ELF-1 (cell line): ENCODE measurements at regions not wholly inside any gene's neighbourhood (a gene's known extent, or its start where the extent isn't known, plus 50 kb on each side); places are given as distances from the start of the nearest gene placed in this dataset.

Experiments used
- DNase-seq: peaks from one replicate; pipeline ENCODE4 v3.0.0-alpha.2; 2016; ENCODE audit warnings: low read depth, low spot score

DNA sequence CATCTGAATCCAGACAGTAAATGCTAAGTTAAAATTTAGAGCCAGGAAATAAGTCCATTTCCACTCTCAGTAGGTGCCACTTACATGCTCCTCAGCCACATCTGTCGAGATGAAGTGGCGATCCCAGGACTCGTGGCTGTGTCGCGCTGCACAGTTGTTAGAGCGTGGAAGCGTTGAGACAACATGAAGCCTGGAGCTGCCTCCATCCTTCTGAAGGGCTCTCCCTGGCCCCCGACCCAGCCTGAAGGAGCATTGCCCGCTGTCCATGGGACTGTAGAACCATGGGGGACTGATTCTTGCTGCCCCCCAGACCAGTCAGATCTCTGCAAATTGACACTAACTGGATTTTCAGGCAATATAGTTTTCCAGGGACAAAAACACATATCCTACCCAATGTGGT is 58.9 kb downstream of the IRX1 start:
- DNase-seq, result no peak

DNA sequence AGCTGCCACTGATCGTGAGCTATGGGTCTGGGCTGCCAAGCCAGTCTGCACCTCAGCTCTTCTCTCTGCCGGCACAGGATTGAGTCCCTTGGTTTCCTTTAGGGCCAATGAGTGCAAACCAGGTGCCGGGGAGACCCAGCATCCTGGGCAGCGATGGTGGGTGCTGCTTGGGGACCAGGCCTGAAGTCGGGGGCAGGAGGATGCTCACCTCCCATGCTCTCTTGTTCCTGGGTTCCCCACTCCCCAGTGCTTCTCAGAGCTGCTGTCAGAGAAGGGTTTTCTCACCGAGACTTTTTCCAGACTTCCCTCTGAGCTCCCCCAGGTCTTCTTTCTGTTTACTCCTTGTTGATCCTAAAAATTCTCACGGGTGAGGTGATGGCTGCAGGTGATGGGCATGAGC is 61.2 kb downstream of the IRX1 start:
- DNase-seq, result no peak

GRCh38 chr5:3657364-3658022 is 61.9 kb downstream of the IRX1 start:
- DNase-seq, result no peak

GRCh38 chr5:3658929-3659328 is 63.3 kb downstream of the IRX1 start:
- no peak for DNase-seq

DNA sequence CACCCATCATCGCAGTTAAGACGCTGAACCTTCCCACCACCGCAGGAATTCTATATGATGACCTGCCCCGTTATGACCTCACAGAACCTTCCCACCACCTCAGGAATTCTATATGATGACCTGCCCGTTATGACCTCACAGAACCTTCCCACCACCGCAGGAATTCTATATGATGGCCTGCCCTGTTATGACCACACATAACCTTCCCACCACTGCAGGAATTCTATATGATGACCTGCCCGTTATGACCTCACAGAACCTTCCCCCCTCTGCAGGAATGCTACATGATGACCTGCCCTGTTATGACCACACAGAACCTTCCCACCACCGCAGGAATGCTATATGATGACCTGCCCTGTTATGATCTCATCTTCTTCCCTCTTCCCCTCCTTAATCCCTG is 64.3 kb downstream of the IRX1 start:
- DNase-seq, result no peak

GRCh38 chr5:3660630-3661029 is 65.0 kb downstream of the IRX1 start:
- DNase-seq, result no peak

GRCh38 chr5:3661755-3662296 is 66.2 kb downstream of the IRX1 start:
- DNase-seq, result no peak

GRCh38 chr5:3662344-3662743 is 66.7 kb downstream of the IRX1 start:
- DNase-seq, result no peak

DNA sequence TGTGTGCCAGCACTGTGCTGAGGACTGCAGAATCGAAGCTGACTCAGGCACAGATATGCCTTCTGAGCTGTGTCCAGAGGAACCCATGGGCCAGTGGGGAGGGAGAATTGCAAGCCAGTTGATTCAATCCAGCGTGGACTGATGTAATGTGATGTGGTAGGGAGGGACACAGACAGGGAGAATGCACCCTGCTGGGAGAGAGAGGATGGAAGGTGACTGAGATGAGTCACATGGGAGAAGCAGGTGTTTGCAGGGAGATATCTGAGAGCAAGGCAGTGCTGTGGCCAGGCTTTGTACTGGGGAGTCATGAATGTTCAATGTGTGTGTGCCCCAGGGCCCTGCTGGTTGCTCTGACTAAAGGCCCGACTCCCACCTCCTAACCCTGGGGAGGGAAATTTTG is 75.7 kb downstream of the IRX1 start:
- no peak for DNase-seq

GRCh38 chr5:3678801-3679200 is 83.2 kb downstream of the IRX1 start:
- no peak for DNase-seq

DNA sequence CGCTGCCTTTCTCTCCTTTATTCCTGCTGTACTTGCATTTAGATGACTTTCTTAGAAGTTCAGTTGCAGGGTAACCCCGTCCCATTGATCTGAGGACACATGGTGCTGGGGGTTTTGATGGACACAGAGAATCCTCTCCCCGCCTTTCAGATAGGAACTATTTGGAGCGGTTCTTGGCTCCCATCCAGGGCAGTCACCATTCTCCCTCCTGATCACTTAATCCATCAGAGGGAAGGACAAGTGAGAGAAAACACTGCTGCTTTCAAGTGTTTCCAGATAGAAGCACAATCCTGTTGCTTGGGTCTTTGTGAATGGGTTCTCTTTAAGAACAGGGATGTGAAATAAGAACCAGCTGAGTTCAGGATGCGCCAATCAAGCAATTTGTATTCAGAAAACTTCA is 85.2 kb downstream of the IRX1 start:
- no peak for DNase-seq

- no peak for DNase-seq
Measured at GRCh38 chr5:3684118-3684517, 88.5 kb downstream of the IRX1 start.

DNA sequence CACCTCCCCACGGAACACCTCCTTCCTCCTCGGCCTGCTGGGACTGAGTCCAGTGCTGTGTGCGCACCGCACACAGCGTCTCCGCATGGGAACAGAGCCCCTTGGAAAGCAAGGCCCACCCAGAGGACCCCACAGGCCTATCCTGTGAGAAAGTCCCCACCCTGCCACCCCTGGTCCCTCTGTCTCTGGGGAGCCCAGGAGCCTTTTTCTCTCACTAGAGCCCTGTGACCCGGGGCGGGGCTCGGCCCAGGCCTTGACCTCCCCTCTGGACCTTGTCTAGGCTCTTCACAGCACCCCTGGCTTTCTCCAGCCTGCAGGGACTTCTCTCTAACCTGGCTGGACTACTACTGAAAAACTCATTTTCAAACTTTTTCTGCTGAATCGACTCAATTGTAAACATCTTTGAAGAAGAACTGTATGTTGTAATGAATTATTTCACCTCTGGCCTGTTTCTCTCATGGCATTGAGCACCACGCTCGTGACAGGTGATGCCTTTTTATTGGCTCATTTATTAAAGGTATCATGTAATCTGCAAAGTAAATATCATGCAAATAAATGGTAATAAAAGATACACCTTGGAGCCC is 89.2 kb downstream of the IRX1 start:
- DNase-seq, result no peak

DNA sequence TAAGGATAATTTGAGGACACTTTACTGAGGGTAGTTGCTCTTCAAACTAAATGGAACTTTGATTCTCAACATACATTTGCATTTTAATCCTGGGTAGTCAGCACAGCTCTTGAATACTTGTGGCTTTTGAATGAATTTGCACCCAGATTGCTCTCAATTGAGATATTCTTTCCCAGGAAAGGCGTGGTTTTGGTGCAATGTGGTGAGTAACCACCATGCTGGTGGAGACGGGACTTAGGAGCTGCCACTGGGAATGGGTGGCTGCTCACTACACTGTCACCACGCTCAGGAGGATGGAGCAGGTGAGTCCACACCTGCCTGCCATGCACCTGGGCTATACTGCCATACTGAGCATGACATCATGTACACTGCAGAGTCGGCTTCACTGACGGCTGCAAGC is 99.2 kb downstream of the IRX1 start:
- no peak for DNase-seq

GRCh38 chr5:3695818-3696217 is 100.2 kb downstream of the IRX1 start:
- no peak for DNase-seq

DNA sequence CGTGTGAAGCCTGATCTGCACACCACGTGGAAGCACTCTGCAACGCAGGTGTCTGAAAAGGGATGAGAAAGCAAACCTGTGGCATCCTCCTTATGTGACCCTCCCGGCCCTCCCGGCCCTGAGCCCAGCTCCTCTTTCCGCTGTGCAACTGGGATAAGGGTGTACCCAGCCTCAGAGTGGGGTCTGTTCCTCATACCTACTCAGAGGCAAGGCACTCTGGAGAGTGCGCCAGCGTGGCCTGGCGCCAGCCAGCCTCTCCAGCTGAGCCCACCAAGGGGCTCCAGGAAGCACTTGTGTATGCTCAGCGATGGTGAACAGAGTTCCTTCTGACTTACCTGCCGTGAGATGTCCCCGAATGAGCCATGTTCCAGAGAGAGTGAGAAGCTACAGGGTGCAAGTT is 102.8 kb downstream of the IRX1 start:
- no peak for DNase-seq

- no peak for DNase-seq
Measured at GRCh38 chr5:3701694-3702093, 106.1 kb downstream of the IRX1 start.

GRCh38 chr5:3704661-3705060 is 109.0 kb downstream of the IRX1 start:
- DNase-seq, result no peak

DNA sequence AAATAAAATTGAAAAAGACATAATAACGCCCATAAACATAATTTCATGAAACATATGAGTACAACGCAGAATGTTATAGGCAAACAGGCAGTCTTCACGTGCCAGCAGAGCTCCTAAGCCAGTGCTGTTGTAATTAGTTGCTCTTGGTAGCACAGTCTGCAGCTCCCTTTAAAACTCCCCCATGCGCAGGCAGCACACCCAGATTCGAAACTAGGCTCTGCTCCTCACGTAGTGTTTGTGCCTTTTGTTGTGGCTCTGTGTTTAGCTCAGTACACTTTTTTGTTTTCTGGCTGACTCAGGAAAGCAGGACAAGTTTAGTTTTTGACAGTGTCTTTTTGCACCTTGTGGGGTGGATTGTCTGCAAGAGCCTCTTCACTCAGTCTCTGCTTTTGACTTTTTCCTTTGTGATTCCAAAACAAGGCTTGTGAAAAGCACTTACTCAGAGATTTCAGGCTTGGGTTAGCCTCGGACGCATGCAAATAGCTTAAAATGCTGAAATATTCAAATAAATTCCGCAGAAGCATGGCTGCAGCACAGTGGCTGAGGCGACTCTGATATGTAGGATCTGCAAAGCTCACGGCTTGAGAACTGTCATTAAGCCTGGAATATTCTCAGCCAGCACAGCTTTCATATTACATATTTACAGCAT is 113.6 kb downstream of the IRX1 start:
- peak; percentile 30 for DNase-seq

- no peak for DNase-seq
Measured at GRCh38 chr5:3709717-3710348, 114.2 kb downstream of the IRX1 start.

DNA sequence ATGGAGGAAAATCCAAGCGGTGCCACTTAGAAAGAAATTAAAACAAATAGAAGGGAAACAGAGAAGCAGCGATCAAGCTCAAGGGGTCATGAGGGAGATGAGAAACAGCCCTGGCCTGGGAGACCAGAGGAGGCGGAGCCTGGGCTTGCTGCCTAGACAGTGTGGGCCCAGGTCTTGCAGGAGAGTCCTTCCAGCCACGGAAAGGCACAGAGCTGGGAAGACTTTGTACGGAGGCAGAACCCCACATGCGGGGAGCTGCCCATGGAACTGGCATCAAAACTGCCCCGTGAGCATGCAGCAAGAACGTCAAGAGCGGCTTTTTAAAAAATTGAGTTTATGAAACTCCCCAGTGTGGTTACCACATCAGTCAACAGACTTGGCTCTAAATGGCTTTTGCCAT is 119.4 kb downstream of the IRX1 start:
- no peak for DNase-seq

GRCh38 chr5:3729631-3730030 is 134.0 kb downstream of the IRX1 start:
- DNase-seq, result no peak

GRCh38 chr5:3734632-3735031 is 139.0 kb downstream of the IRX1 start:
- DNase-seq, result no peak
